Chondrocyte (in vitro differentiated cells): ENCODE measurements at regions not wholly inside any gene's neighbourhood (a gene's known extent, or its start where the extent isn't known, plus 50 kb on each side); places are given as distances from the start of the nearest gene placed in this dataset.
A peak's percentile ranks its signal among the peaks of the same experiment; 100 is the strongest.

ENCODE experiments used
- DNase-seq: peaks from one replicate; pipeline ENCODE4 v3.0.0; 2021; ENCODE audit warnings: mixed read lengths, low spot score
- H3K27ac Mint-ChIP-seq: one replicate; pipeline ENCODE4 v1.8.0; 2021; ENCODE audit warnings: mild to moderate bottlenecking, moderate library complexity, mixed read lengths; ENCODE audit not compliant: unreplicated experiment
- H3K27me3 Mint-ChIP-seq: 2 replicates; pipeline ENCODE4 v1.8.0; 2021; ENCODE audit warnings: low read depth, mixed read lengths
- H3K36me3 Mint-ChIP-seq: 2 replicates; pipeline ENCODE4 v1.8.0; 2021; ENCODE audit warnings: low read depth, mixed read lengths
- H3K4me1 Mint-ChIP-seq: 2 replicates; pipeline ENCODE4 v1.8.0; 2021; ENCODE audit warnings: low read depth, mild to moderate bottlenecking, mixed read lengths
- H3K4me3 Mint-ChIP-seq: one replicate; pipeline ENCODE4 v1.8.0; 2021; ENCODE audit warnings: mild to moderate bottlenecking, moderate library complexity, mixed read lengths; ENCODE audit not compliant: unreplicated experiment
- H3K9me3 Mint-ChIP-seq: 2 replicates; pipeline ENCODE4 v1.8.0; 2021; ENCODE audit warnings: low read depth, mixed read lengths
- TF ChIP-seq, protein P1 (sequence below): fragments of 200-600 bp; sonication (generic); IDR thresholded peaks from 2 replicates; pipeline ENCODE4 v1.5.0; 2021; ENCODE audit warnings: antibody characterized with exemption, mild to moderate bottlenecking, moderate library complexity

DNA sequence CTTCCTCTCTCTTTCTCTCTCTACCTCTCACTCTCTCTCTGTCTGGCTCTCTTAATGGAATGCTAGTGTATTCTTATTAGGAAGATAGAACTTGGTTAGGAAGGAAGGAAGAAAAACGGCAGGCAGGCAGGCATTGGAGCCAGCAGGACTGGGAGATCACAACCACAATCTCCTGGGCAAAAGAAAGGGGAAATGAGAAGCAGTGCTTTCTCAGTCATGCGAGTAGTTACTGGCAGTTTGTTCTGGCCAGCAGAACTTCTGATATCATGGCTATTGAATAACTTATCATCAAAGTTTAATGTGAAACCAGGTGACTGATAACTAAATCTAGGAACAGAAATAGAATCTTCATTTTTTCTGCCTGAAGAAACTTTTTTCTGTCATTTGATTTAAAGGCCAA lies 60.9 kb upstream of the PAGE1 start:
- no peak overlapping the region for H3K27ac Mint-ChIP-seq
- H3K27me3 Mint-ChIP-seq = peaks cover 9% of the 10 kb centered on the region
- no peak overlapping the region for H3K4me3 Mint-ChIP-seq
- no peak for DNase-seq
- H3K9me3 Mint-ChIP-seq = peaks cover 2% of the 10 kb centered on the region
- TF ChIP-seq, protein P1, sequence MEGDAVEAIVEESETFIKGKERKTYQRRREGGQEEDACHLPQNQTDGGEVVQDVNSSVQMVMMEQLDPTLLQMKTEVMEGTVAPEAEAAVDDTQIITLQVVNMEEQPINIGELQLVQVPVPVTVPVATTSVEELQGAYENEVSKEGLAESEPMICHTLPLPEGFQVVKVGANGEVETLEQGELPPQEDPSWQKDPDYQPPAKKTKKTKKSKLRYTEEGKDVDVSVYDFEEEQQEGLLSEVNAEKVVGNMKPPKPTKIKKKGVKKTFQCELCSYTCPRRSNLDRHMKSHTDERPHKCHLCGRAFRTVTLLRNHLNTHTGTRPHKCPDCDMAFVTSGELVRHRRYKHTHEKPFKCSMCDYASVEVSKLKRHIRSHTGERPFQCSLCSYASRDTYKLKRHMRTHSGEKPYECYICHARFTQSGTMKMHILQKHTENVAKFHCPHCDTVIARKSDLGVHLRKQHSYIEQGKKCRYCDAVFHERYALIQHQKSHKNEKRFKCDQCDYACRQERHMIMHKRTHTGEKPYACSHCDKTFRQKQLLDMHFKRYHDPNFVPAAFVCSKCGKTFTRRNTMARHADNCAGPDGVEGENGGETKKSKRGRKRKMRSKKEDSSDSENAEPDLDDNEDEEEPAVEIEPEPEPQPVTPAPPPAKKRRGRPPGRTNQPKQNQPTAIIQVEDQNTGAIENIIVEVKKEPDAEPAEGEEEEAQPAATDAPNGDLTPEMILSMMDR = no peak
- no peaks in the 10 kb centered on the region for H3K4me1 Mint-ChIP-seq
- no peaks in the 10 kb centered on the region for H3K36me3 Mint-ChIP-seq

DNA sequence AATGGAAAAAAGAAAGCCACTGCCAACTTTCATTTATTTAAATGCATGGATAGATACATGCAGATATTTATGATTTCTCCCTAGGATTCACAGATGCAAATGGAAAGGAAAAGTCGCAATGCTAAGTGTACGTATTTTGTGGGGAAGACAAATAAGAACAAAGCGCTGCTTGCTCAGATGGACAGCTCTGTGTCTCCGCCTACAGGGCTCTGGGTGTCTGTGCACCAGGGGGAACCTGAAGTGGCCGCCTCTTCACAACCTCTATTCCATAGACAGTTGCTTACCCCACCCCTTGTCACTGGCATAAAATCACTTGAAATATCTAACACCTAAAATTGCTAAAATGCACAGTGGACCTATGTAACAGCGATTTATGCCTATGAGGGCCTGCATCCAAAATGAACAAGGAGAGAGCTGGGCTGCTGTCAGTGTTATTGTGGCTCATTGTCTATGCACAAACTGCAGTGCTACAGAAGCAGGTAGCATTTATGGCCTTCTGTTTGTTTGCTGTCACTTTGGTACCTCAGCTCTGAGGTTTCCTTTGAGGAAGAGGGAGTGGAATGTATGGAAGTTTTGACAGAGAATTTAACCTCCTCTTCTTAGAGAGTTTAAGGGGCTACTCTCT lies 58.6 kb upstream of the PAGE1 start:
- TF ChIP-seq, protein P1 = peak; percentile 76
- Mint-ChIP-seq H3K4me3 (no peak overlapping the region), H3K36me3 (no peaks in the 10 kb centered on the region), H3K27ac (no peak overlapping the region), H3K9me3 (peaks cover 2% of the 10 kb centered on the region), H3K27me3 (peaks cover 12% of the 10 kb centered on the region), H3K4me1 (no peaks in the 10 kb centered on the region)
- DNase-seq = no peak

DNA sequence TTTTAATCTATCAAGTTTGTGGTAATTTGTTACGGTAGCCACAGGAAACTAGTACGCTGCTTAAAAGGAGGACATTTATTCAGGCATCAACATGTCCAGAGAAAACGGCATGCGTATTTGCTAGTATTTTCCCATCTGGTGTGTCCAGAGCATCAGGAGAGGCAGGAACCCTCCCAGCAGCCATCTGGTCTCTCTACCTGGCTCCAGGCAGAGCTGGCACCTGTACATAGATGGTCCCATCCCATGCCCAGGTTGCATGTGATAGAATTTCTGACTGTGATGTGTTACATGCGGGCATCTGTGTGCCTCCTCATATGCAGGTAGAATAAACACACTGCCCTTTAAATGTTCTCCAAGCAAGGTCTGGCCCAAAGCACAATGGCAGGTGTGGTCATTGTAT lies 57.9 kb upstream of the PAGE1 start:
- Mint-ChIP-seq H3K36me3 (no peaks in the 10 kb centered on the region), H3K4me1 (no peaks in the 10 kb centered on the region), H3K27me3 (peaks cover 18% of the 10 kb centered on the region), H3K9me3 (peaks cover 2% of the 10 kb centered on the region), H3K27ac (no peak overlapping the region), H3K4me3 (no peak overlapping the region)
- no peak for DNase-seq
- TF ChIP-seq, protein P1 = no peak

DNA sequence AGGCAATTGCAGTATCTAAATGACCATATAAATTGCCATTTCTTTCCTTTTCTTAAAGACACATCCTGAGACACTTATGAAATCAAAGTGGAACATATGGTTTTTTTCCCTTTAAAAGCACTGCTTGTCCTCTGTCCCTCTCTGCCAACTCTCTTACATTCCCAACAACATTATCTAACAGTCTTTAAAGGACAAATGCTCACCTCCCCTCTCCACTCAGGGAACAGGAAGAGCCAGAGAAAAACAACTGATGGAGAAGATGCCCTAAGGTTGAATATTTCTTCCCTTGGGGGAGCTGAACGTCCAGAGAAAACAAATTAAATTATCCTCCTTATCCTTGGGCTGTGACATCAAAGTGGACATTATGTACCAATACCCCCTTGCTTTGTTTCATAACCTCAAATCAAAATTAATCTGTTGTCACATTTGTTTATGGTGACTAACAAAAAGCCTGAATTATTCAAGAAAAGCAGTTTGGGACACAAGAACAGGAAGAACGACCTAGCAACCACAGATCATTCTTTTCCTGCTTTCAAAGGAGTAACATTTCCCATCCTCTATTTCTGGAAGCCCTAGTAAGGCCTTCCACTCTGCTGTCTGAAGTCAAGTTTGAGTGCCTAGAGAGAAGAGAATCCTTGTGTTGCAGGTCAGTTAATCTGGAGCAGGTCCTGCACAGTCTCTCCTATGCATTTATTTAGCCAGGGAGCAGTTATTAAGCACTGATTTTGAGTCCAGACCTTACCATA lies 52.6 kb upstream of the PAGE1 start:
- Mint-ChIP-seq H3K4me1 (no peaks in the 10 kb centered on the region), H3K27me3 (peaks cover 20% of the 10 kb centered on the region), H3K27ac (no peak overlapping the region), H3K4me3 (no peak overlapping the region), H3K9me3 (peaks cover 4% of the 10 kb centered on the region), H3K36me3 (no peaks in the 10 kb centered on the region)
- TF ChIP-seq, protein P1 = no peak
- DNase-seq = no peak

DNA sequence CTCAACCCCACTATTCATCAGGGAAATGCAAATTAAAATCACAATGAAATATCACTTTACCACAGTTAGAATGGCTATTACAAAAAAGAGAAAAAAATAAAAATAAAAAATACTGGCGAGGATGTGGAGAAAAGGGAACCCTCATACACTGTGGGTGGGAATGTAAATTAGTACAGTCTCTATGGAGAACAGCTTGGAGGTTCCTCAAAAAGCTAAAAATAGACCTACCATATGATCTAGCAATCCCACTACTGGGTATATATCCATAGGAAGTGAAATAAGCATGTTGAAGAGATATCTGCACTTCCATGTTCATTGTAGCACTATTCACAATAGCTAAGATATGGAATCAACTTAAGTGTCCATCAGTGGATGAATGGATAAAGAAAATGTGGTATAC lies 50.5 kb upstream of the PAGE1 start:
- TF ChIP-seq, protein P1 = no peak
- H3K27me3 Mint-ChIP-seq = peaks cover 18% of the 10 kb centered on the region
- H3K9me3 Mint-ChIP-seq = peaks cover 4% of the 10 kb centered on the region
- no peaks in the 10 kb centered on the region for H3K4me1 Mint-ChIP-seq
- H3K4me3 Mint-ChIP-seq = no peak overlapping the region
- DNase-seq = no peak
- H3K36me3 Mint-ChIP-seq = no peaks in the 10 kb centered on the region
- no peak overlapping the region for H3K27ac Mint-ChIP-seq
